Cerebellar cortex (tissue), 1 donor: ENCODE measurements at regions not wholly inside any gene's neighbourhood (a gene's known extent, or its start where the extent isn't known, plus 50 kb on each side); places are given as distances from the start of the nearest gene placed in this dataset.

Experiments
- DNase-seq: peaks from one replicate; pipeline ENCODE4 v3.0.0-alpha.2; 2015; ENCODE audit warnings: low spot score

- no peak for DNase-seq
Observed at GRCh38 chr5:4395752-4396151, 744.4 kb upstream of the ADAMTS16 start.

- no peak for DNase-seq
Observed at GRCh38 chr5:4405614-4406219, 734.4 kb upstream of the ADAMTS16 start.

GRCh38 chr5:4410151-4410550 lies 730.0 kb upstream of the ADAMTS16 start:
- no peak for DNase-seq

GRCh38 chr5:4411664-4412063 lies 728.5 kb upstream of the ADAMTS16 start:
- DNase-seq: no peak

GRCh38 chr5:4413996-4414395 lies 726.1 kb upstream of the ADAMTS16 start:
- no peak for DNase-seq

- DNase-seq: no peak
Observed at GRCh38 chr5:4418084-4418483, 722.0 kb upstream of the ADAMTS16 start.

GRCh38 chr5:4419281-4419680 lies 720.8 kb upstream of the ADAMTS16 start:
- no peak for DNase-seq

GRCh38 chr5:4420177-4420576 lies 720.0 kb upstream of the ADAMTS16 start:
- no peak for DNase-seq

GRCh38 chr5:4420681-4421080 lies 719.4 kb upstream of the ADAMTS16 start:
- no peak for DNase-seq

GRCh38 chr5:4422247-4422646 lies 717.9 kb upstream of the ADAMTS16 start:
- DNase-seq: no peak

- no peak for DNase-seq
Observed at GRCh38 chr5:4424895-4425294, 715.2 kb upstream of the ADAMTS16 start.

GRCh38 chr5:4440536-4440935 lies 699.6 kb upstream of the ADAMTS16 start:
- DNase-seq: no peak

GRCh38 chr5:4442221-4442620 lies 697.9 kb upstream of the ADAMTS16 start:
- no peak for DNase-seq

GRCh38 chr5:4447657-4448056 lies 692.5 kb upstream of the ADAMTS16 start:
- DNase-seq: no peak

- DNase-seq: no peak
Observed at GRCh38 chr5:4453655-4454054, 686.5 kb upstream of the ADAMTS16 start.

GRCh38 chr5:4479426-4479825 lies 660.7 kb upstream of the ADAMTS16 start:
- DNase-seq: no peak

GRCh38 chr5:4480528-4481349 lies 659.4 kb upstream of the ADAMTS16 start:
- DNase-seq: no peak

GRCh38 chr5:4487581-4487980 lies 652.5 kb upstream of the ADAMTS16 start:
- no peak for DNase-seq

- DNase-seq: no peak
Observed at GRCh38 chr5:4511996-4512656, 628.0 kb upstream of the ADAMTS16 start.

- DNase-seq: no peak
Observed at GRCh38 chr5:4513381-4513780, 626.7 kb upstream of the ADAMTS16 start.

- DNase-seq: no peak
Observed at GRCh38 chr5:4514067-4514648, 626.0 kb upstream of the ADAMTS16 start.

- no peak for DNase-seq
Observed at GRCh38 chr5:4518903-4519672, 621.0 kb upstream of the ADAMTS16 start.
